Suprapubic skin (tissue), 4 donors: ENCODE measurements at regions not wholly inside any gene's neighbourhood (a gene's known extent, or its start where the extent isn't known, plus 50 kb on each side); places are given as distances from the start of the nearest gene placed in this dataset.
"Not testable (repeated sequence)": the region's sequence is repeated elsewhere in the genome, so short reads cannot be mapped to it uniquely, and the experiment has no call there.

Experiments used
- DNase-seq, 2 donors: peaks; one replicate each; pipeline ENCODE4 v3.0.0-alpha.2; 2019; ENCODE audit warnings: low spot score in 2 of 2
- H3K27ac ChIP-seq: fragments of 200-600 bp; sonication (generic); one replicate; pipeline ENCODE4 v1.5.1; 2019
- H3K27me3 ChIP-seq: fragments of 200-600 bp; sonication (generic); one replicate; pipeline ENCODE4 v1.5.1; 2019
- H3K36me3 ChIP-seq: fragments of 200-600 bp; sonication (generic); one replicate; pipeline ENCODE4 v1.5.1; 2019
- H3K4me1 ChIP-seq: fragments of 200-600 bp; sonication (generic); one replicate; pipeline ENCODE4 v1.5.1; 2019
- H3K4me3 ChIP-seq: fragments of 200-600 bp; sonication (generic); one replicate; pipeline ENCODE4 v1.5.1; 2019; ENCODE audit warnings: mild to moderate bottlenecking
- H3K9me3 ChIP-seq: fragments of 200-600 bp; sonication (generic); one replicate; pipeline ENCODE4 v1.5.1; 2019
- EP300 ChIP-seq: sonication (generic); formaldehyde crosslinking; IDR thresholded peaks from one replicate; pipeline ENCODE4 v1.6.1; 2017; ENCODE audit warnings: antibody characterized with exemption
- POLR2A ChIP-seq, 2 donors: fragments of 450-650 bp; IDR thresholded peaks; one replicate each; pipeline ENCODE4 v1.6.1; 2017; ENCODE audit warnings: antibody characterized with exemption in 2 of 2, mild to moderate bottlenecking in 2 of 2, moderate library complexity in 2 of 2
- POLR2AphosphoS5 ChIP-seq, 3 donors: sonication (generic); formaldehyde crosslinking; IDR thresholded peaks; one replicate each; pipeline ENCODE4 v1.6.1; 2017; ENCODE audit warnings: antibody characterized with exemption in 3 of 3
- WGBS: methylation state at CpG from one replicate; pipeline ENCODE4 v1.1.5; 2018; 5-methylcytosine and 5-hydroxymethylcytosine counted together
- TF ChIP-seq, protein P1 (sequence below), 2 donors: fragments of 200-600 bp in 1 of 2; fragments of 450-650 bp in 1 of 2; sonication (generic) in 1 of 2; IDR thresholded peaks; one replicate each; pipeline ENCODE4 v1.5.1; 2016 to 2019; ENCODE audit warnings: antibody characterized with exemption in 2 of 2, mild to moderate bottlenecking in 1 of 2, moderate library complexity in 1 of 2

- no peaks in the 10 kb centered on the region for H3K4me1 ChIP-seq
- H3K27ac ChIP-seq, result no peak overlapping the region
- H3K9me3 ChIP-seq, result no peaks in the 10 kb centered on the region
- no peak for DNase-seq
- no peak for TF ChIP-seq EP300
- TF ChIP-seq POLR2A (IDR thresholded peaks at IDR 0.05), result no peak
- TF ChIP-seq POLR2AphosphoS5 (IDR thresholded peaks at IDR 0.05), result no peak
- TF ChIP-seq, protein P1, sequence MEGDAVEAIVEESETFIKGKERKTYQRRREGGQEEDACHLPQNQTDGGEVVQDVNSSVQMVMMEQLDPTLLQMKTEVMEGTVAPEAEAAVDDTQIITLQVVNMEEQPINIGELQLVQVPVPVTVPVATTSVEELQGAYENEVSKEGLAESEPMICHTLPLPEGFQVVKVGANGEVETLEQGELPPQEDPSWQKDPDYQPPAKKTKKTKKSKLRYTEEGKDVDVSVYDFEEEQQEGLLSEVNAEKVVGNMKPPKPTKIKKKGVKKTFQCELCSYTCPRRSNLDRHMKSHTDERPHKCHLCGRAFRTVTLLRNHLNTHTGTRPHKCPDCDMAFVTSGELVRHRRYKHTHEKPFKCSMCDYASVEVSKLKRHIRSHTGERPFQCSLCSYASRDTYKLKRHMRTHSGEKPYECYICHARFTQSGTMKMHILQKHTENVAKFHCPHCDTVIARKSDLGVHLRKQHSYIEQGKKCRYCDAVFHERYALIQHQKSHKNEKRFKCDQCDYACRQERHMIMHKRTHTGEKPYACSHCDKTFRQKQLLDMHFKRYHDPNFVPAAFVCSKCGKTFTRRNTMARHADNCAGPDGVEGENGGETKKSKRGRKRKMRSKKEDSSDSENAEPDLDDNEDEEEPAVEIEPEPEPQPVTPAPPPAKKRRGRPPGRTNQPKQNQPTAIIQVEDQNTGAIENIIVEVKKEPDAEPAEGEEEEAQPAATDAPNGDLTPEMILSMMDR (IDR thresholded peaks at IDR 0.05), result no peak
- H3K4me3 ChIP-seq, result no peak overlapping the region
- no peaks in the 10 kb centered on the region for H3K36me3 ChIP-seq
- no peaks in the 10 kb centered on the region for H3K27me3 ChIP-seq
These were observed 475.4 kb upstream of the CHORDC1 start for GRCh38 chr11:90698238-90698637.

GRCh38 chr11:90675496-90675895 is 452.6 kb upstream of the CHORDC1 start:
- not testable (repeated sequence) for H3K4me3 ChIP-seq, H3K27me3 ChIP-seq, H3K4me1 ChIP-seq, H3K9me3 ChIP-seq, DNase-seq, H3K27ac ChIP-seq, H3K36me3 ChIP-seq
- WGBS, result no CpG with 5 or more reads among the region's 1 CpG

DNA sequence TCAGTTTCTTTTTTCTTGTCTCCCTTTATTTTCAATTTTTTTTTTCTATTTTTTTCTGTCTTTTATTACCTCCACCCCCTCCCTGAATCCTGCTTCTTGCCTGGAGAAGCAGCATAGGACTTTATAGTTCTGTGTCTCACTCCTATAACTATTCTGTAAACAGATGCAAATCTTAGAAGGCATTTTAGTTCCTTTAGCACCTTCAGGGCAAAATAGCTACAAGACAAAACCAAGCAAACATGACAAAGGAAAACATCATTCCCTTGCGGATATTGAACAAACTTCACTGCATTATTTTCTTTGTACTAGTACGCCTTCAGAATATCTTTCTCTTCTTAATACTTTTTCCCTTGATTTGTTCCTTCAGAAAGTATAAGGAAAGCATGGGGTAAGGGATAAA is 446.2 kb upstream of the CHORDC1 start:
- no peaks in the 10 kb centered on the region for H3K9me3 ChIP-seq
- no peak for TF ChIP-seq POLR2A (IDR thresholded peaks at IDR 0.05)
- no peak for TF ChIP-seq EP300
- TF ChIP-seq, protein P1 (IDR thresholded peaks at IDR 0.05), result no peak
- no peak for TF ChIP-seq POLR2AphosphoS5 (IDR thresholded peaks at IDR 0.05)
- H3K36me3 ChIP-seq, result no peaks in the 10 kb centered on the region
- no peak overlapping the region for H3K27ac ChIP-seq
- H3K27me3 ChIP-seq, result no peaks in the 10 kb centered on the region
- 80% methylated on average over 2 of the region's 2 CpGs for WGBS
- H3K4me3 ChIP-seq, result no peak overlapping the region
- no peaks in the 10 kb centered on the region for H3K4me1 ChIP-seq
- DNase-seq, result no peak

DNA sequence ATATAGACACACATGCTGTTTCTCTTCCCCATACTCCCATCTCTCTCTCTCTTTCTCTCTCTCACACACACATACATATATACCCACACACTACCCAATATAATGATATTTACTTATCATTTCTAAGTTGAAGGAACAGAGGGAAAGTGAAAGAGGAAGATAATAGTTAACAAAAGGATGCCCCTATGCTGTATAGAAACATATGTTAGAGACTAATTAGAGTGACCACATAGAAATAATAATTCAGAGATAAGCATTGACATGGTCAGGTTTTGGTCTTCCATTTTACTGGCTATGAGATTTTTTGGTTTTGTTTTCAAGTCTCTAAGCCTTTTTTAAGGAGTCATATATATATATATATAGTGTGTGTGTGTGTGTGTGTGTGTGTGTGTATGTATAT is 445.7 kb upstream of the CHORDC1 start:
- Histone ChIP-seq H3K4me3 (no peak overlapping the region), H3K4me1 (no peaks in the 10 kb centered on the region), H3K9me3 (no peaks in the 10 kb centered on the region), H3K27ac (no peak overlapping the region), H3K27me3 (no peaks in the 10 kb centered on the region), H3K36me3 (no peaks in the 10 kb centered on the region)
- no peak for TF ChIP-seq POLR2AphosphoS5 (IDR thresholded peaks at IDR 0.05)
- no peak for TF ChIP-seq EP300
- no peak for TF ChIP-seq POLR2A (IDR thresholded peaks at IDR 0.05)
- TF ChIP-seq, protein P1 (IDR thresholded peaks at IDR 0.05), result no peak
- no peak for DNase-seq

- no peak overlapping the region for H3K27ac ChIP-seq
- H3K4me1 ChIP-seq, result no peaks in the 10 kb centered on the region
- no peaks in the 10 kb centered on the region for H3K27me3 ChIP-seq
- 81% methylated on average over 2 of the region's 2 CpGs for WGBS
- H3K9me3 ChIP-seq, result no peaks in the 10 kb centered on the region
- TF ChIP-seq, protein P1 (IDR thresholded peaks at IDR 0.05), result no peak
- TF ChIP-seq POLR2AphosphoS5 (IDR thresholded peaks at IDR 0.05) (no peak), POLR2A (IDR thresholded peaks at IDR 0.05) (no peak), EP300 (no peak)
- H3K4me3 ChIP-seq, result no peak overlapping the region
- no peaks in the 10 kb centered on the region for H3K36me3 ChIP-seq
- no peak for DNase-seq
These were observed 438.4 kb upstream of the CHORDC1 start for GRCh38 chr11:90661233-90661632.

GRCh38 chr11:90656171-90656570 is 433.3 kb upstream of the CHORDC1 start:
- Histone ChIP-seq H3K4me1 (no peaks in the 10 kb centered on the region), H3K27ac (no peak overlapping the region), H3K9me3 (no peaks in the 10 kb centered on the region), H3K4me3 (no peak overlapping the region), H3K27me3 (no peaks in the 10 kb centered on the region), H3K36me3 (no peaks in the 10 kb centered on the region)
- WGBS, result 86% methylated on average over 2 of the region's 2 CpGs
- TF ChIP-seq EP300 (no peak), POLR2AphosphoS5 (IDR thresholded peaks at IDR 0.05) (no peak), POLR2A (IDR thresholded peaks at IDR 0.05) (no peak)
- TF ChIP-seq, protein P1 (IDR thresholded peaks at IDR 0.05), result no peak
- no peak for DNase-seq
